ENCODE measurements at regions not wholly inside any gene's neighbourhood (a gene's known extent, or its start where the extent isn't known, plus 50 kb on each side); places are given as distances from the start of the nearest gene placed in this dataset.

- H3K4me3 Mint-ChIP-seq: no peak overlapping the region
- no peak for TF ChIP-seq CTCF (IDR thresholded peaks at IDR 0.05)
- peaks cover 7% of the 10 kb centered on the region for H3K36me3 Mint-ChIP-seq (ENCODE audit: low read depth)
- H3K27ac Mint-ChIP-seq: no peak overlapping the region
- peaks cover 3% of the 10 kb centered on the region for H3K27me3 Mint-ChIP-seq (ENCODE audit: low read depth, poor library complexity)
- H3K4me1 Mint-ChIP-seq: peaks cover 20% of the 10 kb centered on the region
- peaks cover 21% of the 10 kb centered on the region for H3K9me3 Mint-ChIP-seq
- no peak for DNase-seq
Observed at GRCh38 chr14:71749613-71750238, 182.5 kb upstream of the RGS6 start.

GRCh38 chr14:71751264-71751663 lies 181.0 kb upstream of the RGS6 start:
- Mint-ChIP-seq H3K4me3 (no peak overlapping the region), H3K9me3 (peaks cover 21% of the 10 kb centered on the region), H3K36me3 (ENCODE audit: low read depth) (peaks cover 7% of the 10 kb centered on the region), H3K27ac (no peak overlapping the region), H3K27me3 (ENCODE audit: low read depth, poor library complexity) (peaks cover 3% of the 10 kb centered on the region), H3K4me1 (peaks cover 28% of the 10 kb centered on the region)
- DNase-seq: no peak
- no peak for TF ChIP-seq CTCF (IDR thresholded peaks at IDR 0.05)

GRCh38 chr14:71752111-71752738 lies 180.0 kb upstream of the RGS6 start:
- no peak for TF ChIP-seq CTCF (IDR thresholded peaks at IDR 0.05)
- peaks cover 28% of the 10 kb centered on the region for H3K4me1 Mint-ChIP-seq
- peaks cover 7% of the 10 kb centered on the region for H3K36me3 Mint-ChIP-seq (ENCODE audit: low read depth)
- H3K27ac Mint-ChIP-seq: no peak overlapping the region
- H3K4me3 Mint-ChIP-seq: no peak overlapping the region
- H3K27me3 Mint-ChIP-seq (ENCODE audit: low read depth, poor library complexity): peaks cover 3% of the 10 kb centered on the region
- DNase-seq: no peak
- peaks cover 21% of the 10 kb centered on the region for H3K9me3 Mint-ChIP-seq

GRCh38 chr14:71753126-71753830 lies 179.0 kb upstream of the RGS6 start:
- Mint-ChIP-seq H3K27ac (no peak overlapping the region), H3K9me3 (peaks cover 11% of the 10 kb centered on the region), H3K36me3 (ENCODE audit: low read depth) (peaks cover 7% of the 10 kb centered on the region), H3K4me3 (no peak overlapping the region), H3K27me3 (ENCODE audit: low read depth, poor library complexity) (peaks cover 3% of the 10 kb centered on the region), H3K4me1 (peaks cover 28% of the 10 kb centered on the region)
- peak; percentile 83 for DNase-seq
- peak; percentile 92 for TF ChIP-seq CTCF (IDR thresholded peaks at IDR 0.05)

- Mint-ChIP-seq H3K4me1 (peaks cover 28% of the 10 kb centered on the region), H3K4me3 (no peak overlapping the region)
- no peak for TF ChIP-seq CTCF (IDR thresholded peaks at IDR 0.05)
Observed at GRCh38 chr14:71753976-71754375, 178.3 kb upstream of the RGS6 start.

More at GRCh38 chr14:71753976-71754375, 178.3 kb upstream of the RGS6 start:
- Mint-ChIP-seq H3K36me3 (ENCODE audit: low read depth) (peaks cover 4% of the 10 kb centered on the region), H3K27ac (no peak overlapping the region), H3K27me3 (ENCODE audit: low read depth, poor library complexity) (peaks cover 3% of the 10 kb centered on the region), H3K9me3 (peaks cover 4% of the 10 kb centered on the region)
- DNase-seq: no peak
